ENCODE measurements at regions not wholly inside any gene's neighbourhood (a gene's known extent, or its start where the extent isn't known, plus 50 kb on each side); places are given as distances from the start of the nearest gene placed in this dataset.

DNA sequence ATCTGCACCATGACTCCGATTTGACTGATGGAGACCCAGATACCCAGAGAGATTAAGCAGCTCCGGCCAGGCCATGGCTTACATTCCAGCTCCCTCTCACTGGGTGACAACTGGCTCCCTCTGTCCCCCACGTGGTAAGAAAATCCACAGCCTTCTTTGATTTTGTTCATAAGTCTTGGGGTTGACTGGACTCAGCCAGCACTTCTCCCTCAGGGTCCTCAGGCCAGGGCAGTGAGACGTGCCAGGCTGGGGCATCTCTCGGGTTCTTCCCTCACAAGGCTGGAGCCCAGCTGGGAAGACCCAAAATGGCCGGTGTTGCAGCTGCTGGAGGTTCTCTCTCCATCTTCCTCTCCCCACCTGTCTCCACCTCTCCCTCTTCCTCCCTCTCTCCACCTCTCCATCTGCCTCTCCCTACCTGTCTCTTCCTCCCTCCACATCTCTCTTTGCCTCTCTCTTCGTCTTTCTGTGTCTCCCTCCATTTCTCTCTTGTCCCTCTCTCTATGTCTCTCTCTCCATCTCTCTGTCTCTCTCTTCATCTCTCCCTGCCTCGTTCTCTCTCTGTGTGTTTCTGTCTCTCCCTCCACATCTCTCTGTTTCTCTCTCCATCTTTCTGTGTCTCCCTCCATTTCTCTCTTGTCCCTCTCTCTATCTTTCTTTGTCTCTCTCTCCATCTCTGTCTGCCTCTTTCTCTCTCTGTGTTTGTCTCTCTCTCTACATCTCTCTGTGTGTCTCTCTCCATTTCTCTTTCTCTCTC lies 105.3 kb downstream of the FOXL1 start:
- DNase-seq = no peak

DNA sequence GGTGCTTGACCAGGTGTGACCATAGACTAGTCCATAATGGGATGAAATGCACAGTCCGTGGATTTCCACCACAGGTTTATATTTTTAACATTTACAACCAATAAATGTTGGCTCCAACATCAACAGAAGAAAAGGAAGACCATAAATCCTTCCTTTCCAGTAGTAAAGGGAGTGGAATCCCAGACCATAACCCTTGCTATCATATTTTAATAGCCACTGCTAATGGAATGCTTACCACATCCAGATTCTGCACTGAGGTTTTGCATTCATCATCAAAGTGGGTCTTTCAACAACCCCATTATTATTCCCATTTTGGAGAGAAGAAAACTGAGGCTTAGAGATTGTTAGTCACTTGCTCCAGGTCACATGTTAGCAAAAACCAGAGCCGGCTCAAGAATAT lies 106.7 kb downstream of the FOXL1 start:
- DNase-seq = no peak

GRCh38 chr16:86690970-86691369 lies 112.6 kb downstream of the FOXL1 start:
- no peak for DNase-seq

GRCh38 chr16:86692426-86692825 lies 114.1 kb downstream of the FOXL1 start:
- DNase-seq = no peak

DNA sequence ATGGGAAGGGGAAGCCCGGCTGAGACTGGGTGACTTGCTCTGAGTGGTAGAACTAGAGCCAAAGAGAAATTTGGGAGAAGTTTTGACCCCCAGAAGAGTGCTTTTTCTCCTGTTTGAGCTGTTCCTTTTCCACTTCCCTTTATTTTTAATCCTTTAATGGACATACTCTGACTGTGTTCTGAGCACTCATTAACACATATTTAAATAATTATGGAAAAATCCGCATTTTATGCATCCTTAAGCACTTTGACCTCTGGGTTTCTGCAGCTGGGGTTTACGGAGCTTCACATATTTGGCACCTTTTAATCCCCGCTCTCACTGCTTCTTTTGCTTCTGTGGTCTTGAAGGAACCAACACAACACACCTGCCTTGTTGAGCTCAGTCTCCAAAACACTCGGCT lies 114.7 kb downstream of the FOXL1 start:
- no peak for DNase-seq

DNA sequence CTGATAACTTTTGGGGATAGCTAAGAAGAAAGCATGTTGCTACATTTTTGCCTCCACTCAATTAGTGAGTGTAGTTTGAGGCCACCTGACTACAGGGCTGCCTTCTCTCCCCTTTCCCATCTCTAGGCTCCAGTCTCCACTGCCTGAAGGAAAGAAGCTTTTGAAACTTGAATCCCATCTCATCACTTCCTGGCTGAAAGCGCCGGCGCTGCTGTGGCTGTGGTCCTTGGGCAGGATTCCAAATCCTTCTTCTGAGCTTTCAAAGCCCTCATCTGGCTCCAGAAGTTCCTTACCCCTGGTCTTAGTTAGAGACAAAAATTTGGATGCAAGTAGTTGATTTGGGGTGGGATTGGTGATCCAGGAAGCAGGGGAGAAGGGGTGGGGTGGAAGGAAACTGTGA lies 119.4 kb downstream of the FOXL1 start:
- no peak for DNase-seq

DNA sequence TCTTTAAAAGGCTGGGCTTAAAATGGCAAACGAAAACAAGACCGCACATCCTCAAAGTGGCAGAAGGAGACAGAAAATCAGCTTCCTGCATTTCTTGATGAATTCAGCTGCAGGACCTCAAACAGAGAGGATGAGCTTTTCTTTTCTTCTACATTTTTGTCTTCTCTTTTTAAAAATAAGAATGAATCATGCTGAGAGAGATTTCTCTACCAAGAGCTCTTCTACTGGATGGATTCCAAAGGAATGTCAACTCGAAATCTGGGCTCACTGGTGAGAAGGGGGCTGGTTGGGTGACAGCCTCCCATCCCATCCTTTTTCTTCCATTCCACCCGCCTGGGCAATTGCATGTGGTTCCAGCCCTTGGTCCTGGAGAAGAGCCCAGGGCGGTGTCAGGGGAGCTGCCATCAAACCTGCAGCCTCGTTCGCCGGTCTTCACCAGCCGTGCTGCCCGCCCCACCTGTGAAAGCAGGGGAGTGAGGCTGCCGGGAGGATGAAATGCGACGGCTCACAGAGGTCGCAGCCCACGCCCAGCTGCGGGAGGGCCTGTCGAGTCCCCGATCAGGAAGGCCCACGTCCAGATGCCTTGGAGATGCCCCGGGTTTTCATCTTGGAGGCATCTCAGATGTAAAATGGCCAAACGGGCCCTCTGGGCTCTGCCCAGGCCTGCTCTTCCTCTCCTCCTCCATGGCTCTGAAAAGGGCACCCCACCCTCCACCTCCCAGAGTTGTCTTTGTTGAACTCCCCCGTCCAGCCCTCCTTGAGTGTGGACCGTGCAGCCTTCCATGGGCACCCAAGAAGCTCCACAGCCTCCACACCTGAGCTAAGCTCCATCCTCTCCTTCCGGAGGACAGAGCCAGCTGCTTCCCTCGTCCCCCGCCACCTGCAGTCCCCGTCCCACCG lies 121.9 kb downstream of the FOXL1 start:
- DNase-seq = no peak

- DNase-seq = no peak
Measured at GRCh38 chr16:86701286-86701975, 123.1 kb downstream of the FOXL1 start.

GRCh38 chr16:86702824-86703588 lies 124.7 kb downstream of the FOXL1 start:
- no peak for DNase-seq

- DNase-seq = no peak
Measured at GRCh38 chr16:86704516-86704915, 126.2 kb downstream of the FOXL1 start.

DNA sequence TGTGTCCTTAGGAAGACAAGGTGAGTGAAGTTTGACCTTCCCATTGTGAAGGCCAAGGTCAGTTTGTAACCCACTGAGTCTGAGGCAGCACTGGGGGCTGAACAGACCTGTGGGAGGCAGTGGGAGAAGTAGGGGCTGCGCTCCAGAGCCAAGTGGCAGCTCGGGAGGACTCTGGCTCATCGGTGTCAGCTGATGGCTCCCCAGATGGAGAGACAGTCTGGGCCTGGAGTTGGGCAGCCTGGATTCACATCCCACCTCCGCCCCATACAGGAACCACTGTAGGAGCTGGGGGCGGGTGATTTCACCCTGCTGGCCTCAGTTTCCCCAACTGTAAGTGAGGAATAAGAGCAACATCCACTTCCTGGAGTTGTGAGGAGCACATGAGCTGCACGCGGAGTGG lies 128.4 kb downstream of the FOXL1 start:
- no peak for DNase-seq

DNA sequence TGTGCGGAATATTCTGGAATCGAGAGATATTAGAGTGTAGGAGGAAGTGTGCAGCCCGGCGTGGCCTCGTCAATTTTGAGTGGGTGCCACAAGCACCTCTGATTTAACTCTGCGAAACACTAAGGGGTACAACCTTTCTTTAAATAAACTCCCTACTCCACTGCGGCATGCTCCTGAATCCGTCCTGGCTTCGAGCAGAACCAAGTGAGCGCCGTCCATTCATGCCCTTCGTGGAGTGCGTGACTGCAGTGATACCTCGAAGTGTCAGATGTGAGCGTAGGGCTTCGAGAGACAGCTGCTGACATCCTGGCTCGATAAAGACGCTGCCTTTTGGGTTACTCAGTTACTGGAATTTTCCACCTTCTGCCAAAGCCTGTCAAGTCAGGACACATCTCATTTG lies 128.8 kb downstream of the FOXL1 start:
- no peak for DNase-seq

DNA sequence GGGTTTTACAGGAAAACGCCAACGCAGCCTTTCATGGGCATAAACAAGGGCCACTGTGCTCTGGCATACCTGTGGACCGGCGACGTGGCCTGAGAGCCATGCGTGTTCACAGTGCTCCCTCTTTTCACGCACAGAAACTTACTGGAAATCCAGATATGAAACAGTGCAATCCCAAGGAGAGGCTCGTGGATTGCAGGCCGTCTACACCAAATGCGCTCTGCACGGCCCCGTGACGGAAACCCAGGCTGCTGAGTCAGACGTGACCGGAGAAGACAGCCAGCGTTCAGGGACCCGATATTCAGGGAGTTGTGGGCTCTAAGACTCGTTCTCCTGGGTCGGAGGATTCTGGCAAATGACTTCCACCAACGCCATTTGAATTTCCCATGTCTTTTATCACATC lies 129.2 kb downstream of the FOXL1 start:
- DNase-seq = no peak

- no peak for DNase-seq
Measured at GRCh38 chr16:86708431-86708830, 130.1 kb downstream of the FOXL1 start.

DNA sequence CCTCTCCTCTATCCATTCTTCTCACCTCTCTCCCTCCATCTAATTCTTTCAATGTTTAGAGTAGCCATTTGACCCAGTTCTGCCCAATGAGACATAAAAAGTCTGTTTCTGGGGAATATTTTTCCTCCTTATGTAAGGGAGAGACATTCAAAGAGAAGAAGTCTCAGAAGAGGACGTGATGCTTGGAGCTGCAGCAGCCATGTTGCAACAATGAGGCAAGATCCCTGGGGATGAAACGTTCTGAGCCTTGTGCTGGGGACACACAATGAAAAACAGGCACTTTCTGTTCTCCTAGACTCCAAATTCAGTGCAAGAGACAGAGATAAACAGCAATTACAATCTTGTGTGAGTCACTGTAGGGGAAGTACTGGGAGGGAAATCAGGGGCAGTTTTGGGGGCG lies 130.8 kb downstream of the FOXL1 start:
- no peak for DNase-seq

- DNase-seq = no peak
Measured at GRCh38 chr16:86709902-86710601, 131.7 kb downstream of the FOXL1 start.

DNA sequence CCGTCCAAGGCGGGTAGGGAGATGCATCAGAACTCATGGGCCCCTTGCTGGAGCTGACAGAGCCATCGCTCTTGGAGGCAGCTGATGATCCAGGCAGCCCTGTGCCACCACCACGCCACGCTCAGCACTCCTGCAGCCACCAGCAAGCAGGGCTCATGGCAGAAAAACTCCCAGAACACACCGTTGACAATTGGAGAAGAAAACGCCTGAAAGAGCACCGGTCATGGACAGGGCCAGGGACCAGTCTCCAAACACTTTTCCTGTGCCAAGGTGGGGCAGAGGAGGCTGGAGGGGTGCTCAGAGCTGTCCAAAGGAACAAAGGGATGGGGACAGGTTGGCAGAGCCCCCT lies 132.2 kb downstream of the FOXL1 start:
- no peak for DNase-seq

GRCh38 chr16:86712158-86713009 lies 134.0 kb downstream of the FOXL1 start:
- no peak for DNase-seq

DNA sequence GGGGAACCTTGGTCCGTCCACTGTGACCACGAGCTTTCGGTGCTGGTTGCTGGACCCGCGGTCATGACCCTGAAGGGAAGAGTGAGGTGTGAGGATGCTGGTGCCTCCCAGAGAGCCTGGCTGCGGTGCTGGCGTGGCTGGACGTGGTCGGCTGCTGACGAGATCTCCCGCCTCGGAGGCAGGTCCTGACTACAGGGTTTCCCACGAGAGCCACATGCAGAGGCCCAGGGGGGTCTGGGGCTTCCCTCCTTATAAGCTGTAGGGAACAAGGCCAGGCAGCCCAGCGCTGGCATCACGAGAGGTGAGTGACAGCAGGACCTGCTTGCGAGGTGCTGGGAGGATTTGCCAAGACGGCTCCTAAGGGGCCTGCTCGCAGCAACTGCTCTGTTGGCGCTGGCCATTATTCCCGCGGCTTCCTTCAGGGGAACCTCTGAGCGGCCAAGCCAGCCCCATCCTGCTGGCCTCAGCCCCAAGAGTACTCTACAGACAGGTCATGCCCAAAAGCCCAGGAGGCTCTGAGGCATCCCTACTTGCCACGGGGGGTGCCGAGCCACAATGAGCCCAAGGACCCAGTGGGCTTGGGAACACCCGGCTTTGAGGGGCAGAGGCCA lies 134.8 kb downstream of the FOXL1 start:
- DNase-seq = no peak

DNA sequence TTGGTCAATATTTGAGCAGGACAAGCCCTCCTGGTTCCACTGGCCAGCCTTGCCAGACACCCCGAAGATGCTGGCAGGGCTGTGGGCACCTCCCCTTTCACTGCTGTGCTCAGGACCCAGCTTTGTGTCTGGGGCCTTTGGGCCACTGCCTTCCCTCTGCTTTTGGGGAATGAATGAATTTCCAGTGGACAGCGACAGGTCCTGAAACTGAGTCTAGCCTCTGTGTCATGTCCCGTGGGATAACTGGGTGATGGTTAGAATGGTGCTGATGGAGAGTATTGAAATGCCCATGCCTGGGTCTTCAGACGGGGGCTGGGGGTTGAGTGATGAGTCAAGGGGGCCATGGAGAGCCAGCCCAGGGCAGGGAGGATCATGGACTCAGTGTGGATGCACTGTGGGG lies 135.8 kb downstream of the FOXL1 start:
- no peak for DNase-seq

GRCh38 chr16:86716649-86717048 lies 138.3 kb downstream of the FOXL1 start:
- no peak for DNase-seq

Data from DMS53 (cell line).